ENCODE measurements at regions not wholly inside any gene's neighbourhood (a gene's known extent, or its start where the extent isn't known, plus 50 kb on each side); places are given as distances from the start of the nearest gene placed in this dataset.

DNA sequence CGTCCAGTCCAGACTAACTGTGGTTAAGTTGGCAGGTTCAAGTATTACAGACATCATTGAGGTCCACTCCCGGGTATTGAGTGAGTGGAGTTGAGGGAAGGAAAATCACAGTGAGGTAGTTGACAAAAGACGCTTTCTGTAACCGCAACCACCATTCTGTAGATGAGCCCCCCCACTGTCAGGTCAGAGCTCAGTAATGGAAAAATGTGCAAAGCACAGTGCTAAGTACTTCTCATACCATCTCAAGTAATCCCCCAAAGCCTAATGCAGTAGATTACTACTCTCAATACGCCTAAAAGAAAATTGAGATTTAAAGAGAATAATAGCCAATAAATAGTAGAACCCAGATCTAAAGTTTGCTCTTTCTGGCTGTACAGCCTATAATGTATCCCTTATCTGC lies 522.8 kb downstream of the LMO4 start:
- DNase-seq (ENCODE audit: insufficient read length, low spot score) = no peak
- FAIRE-seq = no peak

DNA sequence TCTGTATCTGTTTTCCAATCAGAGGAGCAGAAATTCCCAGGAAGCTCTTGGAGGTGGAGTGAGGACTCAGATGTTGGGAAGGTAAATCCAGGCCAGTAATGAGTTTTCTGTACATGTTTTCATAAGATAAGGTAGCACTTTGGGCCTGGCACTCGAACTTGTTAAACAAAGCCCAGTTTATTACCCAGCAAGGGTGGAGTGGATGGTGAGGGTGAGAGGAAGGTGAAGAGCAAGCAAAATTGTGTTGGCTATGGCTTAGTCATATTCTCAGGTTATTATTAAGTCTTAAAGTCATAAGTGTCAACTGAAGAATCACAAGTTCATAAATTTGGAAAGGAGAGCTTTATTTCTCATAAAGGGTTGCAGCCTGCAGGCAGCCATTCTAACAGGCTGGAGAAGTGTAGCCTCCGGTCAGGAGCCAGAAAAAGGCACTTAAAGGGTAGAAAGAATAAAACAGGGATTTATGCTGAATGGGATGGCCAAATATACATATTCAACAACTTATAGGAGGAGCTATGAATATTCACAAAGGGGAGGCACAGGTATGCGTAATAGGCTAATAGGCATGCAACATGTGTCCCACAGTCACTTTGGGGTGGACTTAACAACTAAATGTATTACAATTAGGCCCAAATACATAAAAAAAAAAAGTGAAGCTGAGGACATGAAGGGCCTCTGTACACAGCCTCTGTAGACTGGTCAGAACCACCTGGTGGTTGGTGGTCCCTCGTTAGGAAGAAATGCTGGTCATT lies 523.9 kb downstream of the LMO4 start:
- FAIRE-seq = no peak
- no peak for DNase-seq (ENCODE audit: insufficient read length, low spot score)

DNA sequence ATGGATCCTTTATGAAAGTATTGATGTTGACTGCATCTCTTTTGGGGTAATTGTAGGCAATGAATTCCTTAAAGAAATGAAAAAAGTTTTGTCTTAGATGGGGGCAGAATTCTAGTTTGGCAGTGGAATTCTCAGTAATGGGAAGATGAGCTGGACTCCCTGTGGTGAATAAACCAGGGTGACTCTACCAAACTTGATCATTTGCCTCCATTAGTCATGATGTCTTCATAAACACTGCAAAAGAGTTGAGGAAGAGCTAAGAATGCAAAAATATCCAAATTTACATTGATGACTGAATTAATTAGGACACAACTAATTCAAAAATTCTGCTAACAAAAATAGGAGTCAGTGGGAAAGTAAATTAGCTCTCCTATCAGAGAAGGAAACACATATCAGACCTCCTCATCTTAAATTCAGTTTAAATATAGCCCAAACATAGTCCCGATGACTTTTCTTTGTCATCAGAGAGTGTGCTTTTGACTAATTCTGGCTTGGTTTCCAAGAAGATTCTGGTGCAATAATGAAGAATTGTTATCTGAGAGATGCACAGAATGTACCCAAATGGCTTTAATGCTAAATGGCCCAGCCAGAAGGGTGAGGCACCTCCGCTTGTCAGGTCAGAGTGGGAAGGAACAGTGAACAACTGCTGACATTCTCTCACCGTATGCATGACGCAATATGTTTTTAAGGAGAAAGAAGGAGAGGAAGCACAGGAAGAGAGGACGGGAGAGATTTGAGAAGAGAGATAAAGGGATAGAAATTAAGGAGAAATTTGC lies 525.1 kb downstream of the LMO4 start:
- FAIRE-seq (no peak), DNase-seq (ENCODE audit: insufficient read length, low spot score) (no peak)

- DNase-seq (ENCODE audit: insufficient read length, low spot score) (no peak), FAIRE-seq (no peak)
Observed at GRCh38 chr1:87863317-87863716, 534.6 kb downstream of the LMO4 start.

- DNase-seq (ENCODE audit: insufficient read length, low spot score) (no peak), FAIRE-seq (no peak)
Observed at GRCh38 chr1:87864676-87865075, 536.0 kb downstream of the LMO4 start.

- DNase-seq (ENCODE audit: insufficient read length, low spot score) (no peak), FAIRE-seq (no peak)
Observed at GRCh38 chr1:87866416-87866815, 537.7 kb downstream of the LMO4 start.

DNA sequence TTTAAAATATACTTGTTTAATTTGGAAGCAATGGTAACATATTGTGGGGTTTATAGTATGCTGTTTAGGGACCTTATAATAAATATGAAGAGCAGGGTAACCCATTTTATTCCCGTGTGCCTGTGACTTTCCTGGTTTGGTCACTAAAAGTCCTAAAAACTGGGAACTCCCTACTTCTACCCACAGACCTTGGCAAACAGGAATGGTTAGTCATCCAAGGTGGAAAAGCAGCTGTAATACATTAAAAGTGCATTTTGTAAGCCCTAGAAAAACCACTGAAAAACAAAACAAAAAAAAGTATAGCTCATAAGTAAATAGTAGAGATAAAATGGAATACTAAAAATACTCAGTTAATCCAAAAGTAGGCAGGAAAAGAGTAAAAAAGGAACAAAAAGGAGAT lies 538.9 kb downstream of the LMO4 start:
- FAIRE-seq = no peak
- no peak for DNase-seq (ENCODE audit: insufficient read length, low spot score)

DNA sequence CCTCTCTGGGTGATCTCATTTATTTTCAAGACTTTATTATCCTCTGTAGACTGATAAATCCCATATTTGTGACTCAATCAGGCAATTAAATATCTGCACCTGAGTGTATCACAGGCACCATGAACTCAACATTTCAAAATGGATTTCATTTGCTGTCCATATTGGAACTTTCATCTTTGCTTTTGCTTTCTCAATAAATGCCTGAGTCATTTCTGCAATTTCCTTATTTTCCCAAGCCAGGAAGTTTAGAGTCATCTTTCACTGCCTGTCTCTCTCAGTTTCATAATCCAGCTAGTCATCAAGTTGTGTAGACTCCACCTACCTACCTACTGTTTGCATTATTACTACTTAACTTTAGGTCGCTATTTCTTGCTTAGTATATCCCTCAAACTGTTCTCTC lies 540.9 kb downstream of the LMO4 start:
- DNase-seq (ENCODE audit: insufficient read length, low spot score) (peak; percentile 9), FAIRE-seq (no peak)

DNA sequence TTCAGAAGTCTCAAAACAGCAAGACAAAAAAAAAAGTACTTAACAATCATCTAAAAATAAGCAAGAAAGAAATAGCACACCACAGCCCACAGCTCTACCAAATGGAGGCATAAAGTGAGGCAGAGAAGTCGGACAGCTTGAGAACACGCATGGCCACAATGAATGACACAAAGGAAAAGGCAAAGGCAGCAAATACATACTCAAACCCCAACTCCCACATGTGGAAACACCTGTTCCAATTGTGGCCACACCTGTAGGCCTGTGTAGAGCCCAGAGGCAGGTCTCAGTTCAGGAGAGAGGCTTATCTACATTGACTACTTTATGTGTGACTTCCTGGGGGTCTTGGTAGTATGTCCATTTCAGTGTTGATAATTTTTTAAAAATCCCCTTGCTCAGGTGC lies 543.5 kb downstream of the LMO4 start:
- DNase-seq (ENCODE audit: insufficient read length, low spot score) = no peak
- FAIRE-seq = no peak

- DNase-seq (ENCODE audit: insufficient read length, low spot score) = no peak
- no peak for FAIRE-seq
Observed at GRCh38 chr1:87872692-87873091, 544.0 kb downstream of the LMO4 start.

DNA sequence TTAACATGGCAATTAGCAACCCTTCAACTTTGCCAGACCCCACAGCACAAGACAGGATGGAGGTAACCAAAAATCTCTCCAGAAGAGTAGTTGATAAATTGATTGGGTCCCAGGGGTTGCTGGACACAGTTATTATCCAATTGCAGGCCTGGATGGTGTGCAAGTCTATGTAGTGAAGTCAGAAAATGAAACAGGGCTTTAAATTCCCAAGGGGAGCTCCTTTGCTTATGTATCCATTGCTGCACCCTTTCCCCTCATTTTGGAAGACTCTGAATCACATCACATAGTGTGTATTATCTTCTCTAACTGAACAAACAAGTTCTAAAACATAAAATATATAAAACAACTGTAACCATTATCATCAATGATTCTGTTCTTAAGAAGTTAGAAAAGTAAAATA lies 550.2 kb downstream of the LMO4 start:
- FAIRE-seq = no peak

DNA sequence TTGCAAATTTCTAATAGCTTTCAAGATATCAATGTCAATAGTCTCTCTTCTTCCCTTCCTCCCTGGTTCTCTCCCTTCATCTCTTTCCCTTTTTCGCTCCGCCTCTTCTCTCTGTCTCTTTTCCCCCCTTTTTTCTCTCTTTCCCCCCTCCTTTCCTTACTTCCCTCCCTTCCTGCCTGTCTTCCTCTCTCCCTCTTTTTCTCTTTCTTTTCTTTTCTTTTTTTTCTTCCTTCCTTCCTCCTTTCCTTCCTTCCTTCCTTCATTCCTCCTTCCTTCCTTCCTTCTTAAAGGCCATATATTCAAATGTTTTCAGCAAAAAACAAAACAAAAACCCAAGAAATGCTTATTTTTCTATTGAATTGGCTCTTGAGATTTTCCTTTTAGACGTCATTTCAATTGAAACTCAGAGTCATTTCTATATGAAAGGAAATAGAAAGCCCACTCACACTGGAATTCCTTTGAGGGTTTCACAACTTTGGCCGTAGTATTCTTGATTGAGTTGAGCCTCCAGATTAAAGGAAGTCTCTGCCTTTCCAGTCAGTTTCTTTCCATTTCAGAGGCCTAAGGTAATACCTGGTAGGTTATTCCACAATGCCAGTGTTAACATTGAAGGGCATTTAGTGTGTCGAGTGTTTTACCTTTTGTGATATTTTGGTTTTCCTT lies 551.5 kb downstream of the LMO4 start:
- FAIRE-seq = no peak
- DNase-seq (ENCODE audit: insufficient read length, low spot score) = no peak

More for the DNA sequence above, 550.2 kb downstream of the LMO4 start:
- no peak for DNase-seq (ENCODE audit: insufficient read length, low spot score)

DNA sequence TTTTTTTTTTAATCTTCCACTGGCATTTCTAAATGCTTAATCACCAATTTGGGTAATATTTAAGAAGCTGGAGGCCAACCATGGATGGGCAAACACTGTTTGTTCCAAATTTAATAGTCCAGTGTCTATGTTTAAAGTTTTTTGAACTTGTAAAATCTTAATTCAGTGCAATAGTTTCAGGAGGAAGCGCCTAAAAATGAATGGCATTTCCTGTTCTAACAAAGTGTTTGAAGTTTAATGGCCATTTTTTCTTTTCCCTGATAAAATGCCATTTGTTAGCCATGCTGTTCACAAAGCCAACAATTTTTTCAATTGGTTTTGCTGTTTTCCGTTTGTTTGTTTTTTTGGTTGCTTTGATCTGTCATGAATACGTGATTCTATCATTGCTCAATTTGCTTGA lies 552.1 kb downstream of the LMO4 start:
- no peak for FAIRE-seq
- no peak for DNase-seq (ENCODE audit: insufficient read length, low spot score)

- FAIRE-seq = no peak
- no peak for DNase-seq (ENCODE audit: insufficient read length, low spot score)
Observed at GRCh38 chr1:87883906-87884305, 555.2 kb downstream of the LMO4 start.

GRCh38 chr1:87884581-87884980 lies 555.9 kb downstream of the LMO4 start:
- no peak for DNase-seq (ENCODE audit: insufficient read length, low spot score)
- FAIRE-seq = no peak

- no peak for FAIRE-seq
- no peak for DNase-seq (ENCODE audit: insufficient read length, low spot score)
Observed at GRCh38 chr1:87885278-87886025, 556.8 kb downstream of the LMO4 start.

GRCh38 chr1:87887100-87887499 lies 558.4 kb downstream of the LMO4 start:
- FAIRE-seq = no peak
- DNase-seq (ENCODE audit: insufficient read length, low spot score) = no peak

DNA sequence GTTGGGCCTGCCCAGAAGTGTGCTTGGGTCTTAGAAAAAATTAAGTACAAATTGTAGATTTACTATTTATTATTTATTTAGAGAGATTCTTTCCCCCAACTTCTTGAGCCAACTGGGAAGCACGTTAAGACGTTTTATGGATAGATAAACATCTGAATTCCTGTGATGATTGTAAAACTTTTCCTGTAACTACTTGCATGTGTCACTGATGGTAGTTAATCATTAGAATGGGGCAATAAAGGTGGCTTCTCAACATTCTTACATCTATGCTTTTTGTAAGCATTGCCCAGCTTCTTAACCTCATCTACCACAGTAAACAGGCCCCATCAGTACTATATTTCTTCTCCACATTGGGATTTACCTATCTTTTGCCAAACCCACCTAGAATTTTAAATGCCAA lies 559.8 kb downstream of the LMO4 start:
- FAIRE-seq (no peak), DNase-seq (ENCODE audit: insufficient read length, low spot score) (no peak)

DNA sequence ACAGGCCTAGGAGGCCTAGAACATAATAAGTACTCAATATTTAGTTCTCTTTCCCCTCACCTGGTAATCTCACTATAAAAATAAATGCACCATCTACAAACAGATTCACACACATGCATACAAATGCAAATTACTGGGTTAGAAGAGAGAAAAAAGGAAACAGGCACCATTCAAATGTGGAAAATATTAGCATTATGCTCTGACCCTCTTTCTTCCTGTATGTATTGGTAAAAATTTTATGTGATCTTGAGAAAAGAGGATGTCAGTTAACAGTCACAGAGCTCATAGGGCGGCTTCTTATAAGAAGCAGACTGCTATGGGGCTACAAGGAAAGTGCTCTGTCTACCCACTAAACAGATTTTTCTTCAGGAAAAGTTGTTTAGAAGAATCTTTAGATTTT lies 565.4 kb downstream of the LMO4 start:
- DNase-seq (ENCODE audit: insufficient read length, low spot score) (no peak), FAIRE-seq (no peak)

DNA sequence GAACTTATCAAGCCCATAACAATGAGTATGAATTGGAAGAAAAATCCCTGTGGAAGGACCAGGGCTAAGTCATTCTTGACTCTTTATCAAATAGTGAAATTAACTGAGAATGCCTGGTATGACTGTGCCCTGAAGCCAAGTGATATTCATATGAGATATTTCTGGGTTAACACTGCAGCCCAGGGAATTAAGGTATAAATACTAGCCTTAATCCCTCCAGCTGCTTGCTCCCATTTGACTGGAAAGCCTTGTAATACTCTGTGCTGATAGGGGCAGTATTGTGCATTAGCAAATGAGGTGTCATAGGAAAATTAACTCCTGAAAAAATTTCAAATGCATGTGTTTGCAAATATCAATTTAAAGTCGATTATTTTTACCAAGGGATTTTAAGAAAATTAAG lies 568.8 kb downstream of the LMO4 start:
- FAIRE-seq (no peak), DNase-seq (ENCODE audit: insufficient read length, low spot score) (no peak)

GRCh38 chr1:87898431-87898830 lies 569.8 kb downstream of the LMO4 start:
- FAIRE-seq = no peak
- no peak for DNase-seq (ENCODE audit: insufficient read length, low spot score)

Measured in HTR-8/SVneo (cell line).